Progenitor cell of endocrine pancreas (in vitro differentiated cells): ENCODE measurements at regions not wholly inside any gene's neighbourhood (a gene's known extent, or its start where the extent isn't known, plus 50 kb on each side); places are given as distances from the start of the nearest gene placed in this dataset.

Source experiments
- DNase-seq: peaks from one replicate; pipeline ENCODE4 v3.0.0; 2021; ENCODE audit warnings: low spot score; ENCODE audit not compliant: unreplicated experiment
- H3K27ac Mint-ChIP-seq: 2 replicates; pipeline ENCODE4 v1.8.0; 2021; ENCODE audit warnings: mild to moderate bottlenecking, moderate library complexity, mixed read lengths
- H3K27me3 Mint-ChIP-seq: 2 replicates; pipeline ENCODE4 v1.8.0; 2021; ENCODE audit warnings: mixed read lengths
- H3K36me3 Mint-ChIP-seq: 2 replicates; pipeline ENCODE4 v1.8.0; 2022; ENCODE audit warnings: mixed read lengths; ENCODE audit not compliant: insufficient read depth
- H3K4me1 Mint-ChIP-seq: 2 replicates; pipeline ENCODE4 v1.8.0; 2021; ENCODE audit warnings: low read depth, mixed read lengths
- H3K4me3 Mint-ChIP-seq: 2 replicates; pipeline ENCODE4 v1.8.0; 2021; ENCODE audit warnings: low read depth, mild to moderate bottlenecking, moderate library complexity, mixed read lengths
- H3K9me3 Mint-ChIP-seq: 2 replicates; pipeline ENCODE4 v1.8.0; 2021; ENCODE audit warnings: low read depth, mixed read lengths
- CTCF ChIP-seq: fragments of 200-600 bp; sonication (generic); IDR thresholded peaks from one replicate; pipeline ENCODE4 v1.5.0; 2021; ENCODE audit warnings: antibody characterized with exemption, mild to moderate bottlenecking; ENCODE audit not compliant: unreplicated experiment

- H3K36me3 Mint-ChIP-seq: no peaks in the 10 kb centered on the region
- H3K27me3 Mint-ChIP-seq: peaks cover 14% of the 10 kb centered on the region
- DNase-seq: no peak
- TF ChIP-seq CTCF: no peak
- no peak overlapping the region for H3K27ac Mint-ChIP-seq
- H3K4me3 Mint-ChIP-seq: no peak overlapping the region
- no peaks in the 10 kb centered on the region for H3K9me3 Mint-ChIP-seq
- H3K4me1 Mint-ChIP-seq: peaks cover 4% of the 10 kb centered on the region
Measured at GRCh38 chr9:129394886-129395279, 216.8 kb upstream of the IER5L start.

GRCh38 chr9:129394061-129394885 is 216.2 kb upstream of the IER5L start:
- Mint-ChIP-seq H3K27ac (no peak overlapping the region), H3K4me3 (no peak overlapping the region), H3K36me3 (no peaks in the 10 kb centered on the region), H3K27me3 (peaks cover 8% of the 10 kb centered on the region), H3K4me1 (peaks cover 4% of the 10 kb centered on the region), H3K9me3 (no peaks in the 10 kb centered on the region)
- TF ChIP-seq CTCF: no peak
- DNase-seq: no peak

DNA sequence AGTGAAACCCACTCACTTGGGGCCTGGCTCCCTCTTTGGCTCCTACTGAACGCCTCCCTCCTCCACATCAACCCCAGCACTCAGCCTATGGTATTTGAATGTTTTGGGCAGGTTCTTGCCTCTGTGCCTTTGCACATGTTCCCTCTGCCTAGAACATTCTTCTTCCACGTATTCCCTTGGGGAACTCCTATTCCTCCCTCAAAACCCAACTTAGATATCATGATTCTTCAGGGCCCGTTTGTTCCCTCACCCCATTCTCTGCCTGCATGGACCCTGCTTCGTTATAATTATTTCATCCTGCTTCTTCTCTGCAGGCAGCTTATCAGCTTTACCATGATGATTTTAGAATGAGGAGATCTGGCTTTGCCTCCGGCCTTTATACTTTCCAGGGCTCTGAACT is 215.0 kb upstream of the IER5L start:
- Mint-ChIP-seq H3K36me3 (no peaks in the 10 kb centered on the region), H3K4me3 (no peak overlapping the region), H3K27ac (no peak overlapping the region), H3K27me3 (peaks cover 8% of the 10 kb centered on the region), H3K9me3 (no peaks in the 10 kb centered on the region), H3K4me1 (peaks cover 4% of the 10 kb centered on the region)
- no peak for DNase-seq
- no peak for TF ChIP-seq CTCF

- Mint-ChIP-seq H3K9me3 (no peaks in the 10 kb centered on the region), H3K4me3 (no peak overlapping the region), H3K4me1 (peaks cover 4% of the 10 kb centered on the region), H3K27me3 (peaks cover 8% of the 10 kb centered on the region), H3K27ac (no peak overlapping the region), H3K36me3 (no peaks in the 10 kb centered on the region)
- TF ChIP-seq CTCF: no peak
- no peak for DNase-seq
Measured at GRCh38 chr9:129392093-129392541, 214.1 kb upstream of the IER5L start.

DNA sequence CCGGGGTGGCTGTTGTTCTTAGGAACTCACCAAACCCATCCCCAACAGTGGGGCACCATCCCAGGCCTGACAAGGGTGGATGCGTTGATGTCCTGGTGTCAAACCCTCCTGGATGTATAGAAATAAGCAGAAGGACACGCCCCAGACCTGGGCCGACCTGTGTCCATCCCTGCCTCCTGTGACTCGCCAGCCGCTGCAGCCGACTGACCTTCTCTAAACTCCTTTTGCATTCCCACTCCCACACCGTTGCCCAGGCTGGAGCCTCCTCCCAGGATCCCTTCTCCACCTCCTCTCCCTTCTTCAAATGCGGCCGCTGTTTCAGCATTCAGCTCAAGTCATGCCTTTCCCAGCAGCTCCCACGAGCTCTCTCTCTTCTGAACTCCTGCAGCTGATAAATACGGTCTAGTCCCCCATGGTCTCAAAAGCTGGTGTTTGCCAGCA is 213.2 kb upstream of the IER5L start:
- peaks cover 8% of the 10 kb centered on the region for H3K27me3 Mint-ChIP-seq
- H3K9me3 Mint-ChIP-seq: no peaks in the 10 kb centered on the region
- no peaks in the 10 kb centered on the region for H3K36me3 Mint-ChIP-seq
- H3K4me1 Mint-ChIP-seq: peaks cover 4% of the 10 kb centered on the region
- no peak for DNase-seq
- no peak for TF ChIP-seq CTCF
- no peak overlapping the region for H3K4me3 Mint-ChIP-seq
- H3K27ac Mint-ChIP-seq: no peak overlapping the region
